Loucy (cell line): ENCODE measurements at regions not wholly inside any gene's neighbourhood (a gene's known extent, or its start where the extent isn't known, plus 50 kb on each side); places are given as distances from the start of the nearest gene placed in this dataset.

Experiments
- H2AFZ ChIP-seq: fragments of 200-600 bp; sonication (generic); 2 replicates; pipeline ENCODE4 v1.6.0; 2016; ENCODE audit warnings: antibody characterized with exemption, mild to moderate bottlenecking, low read length, moderate library complexity
- H3F3A ChIP-seq: fragments of 200-600 bp; 2 replicates; pipeline ENCODE4 v1.6.0; 2016; ENCODE audit warnings: antibody characterized with exemption, low read depth, mild to moderate bottlenecking
- H3K27me3 ChIP-seq: fragments of 200-600 bp; sonication (generic); 2 replicates; pipeline ENCODE4 v1.6.1; 2014; ENCODE audit warnings: low read length, mild to moderate bottlenecking; ENCODE audit not compliant: insufficient read depth, poor library complexity, severe bottlenecking
- H3K36me3 ChIP-seq: fragments of 200-600 bp; sonication (generic); 2 replicates; pipeline ENCODE4 v1.6.1; 2016; ENCODE audit warnings: low read length; ENCODE audit not compliant: insufficient read depth
- H3K4me1 ChIP-seq: fragments of 200-600 bp; sonication (generic); 2 replicates; pipeline ENCODE4 v1.5.1; 2014; ENCODE audit warnings: low read length, mild to moderate bottlenecking; ENCODE audit not compliant: insufficient read depth, poor library complexity, severe bottlenecking
- H3K4me2 ChIP-seq: fragments of 200-600 bp; sonication (generic); 2 replicates; pipeline ENCODE4 v1.6.0; 2014; ENCODE audit warnings: antibody characterized with exemption, low read length, low read depth, mild to moderate bottlenecking; ENCODE audit not compliant: poor library complexity, severe bottlenecking
- H3K4me3 ChIP-seq: fragments of 200-600 bp; sonication (generic); 2 replicates; pipeline ENCODE4 v1.5.1; 2014; ENCODE audit warnings: low read length, mild to moderate bottlenecking, mixed read lengths; ENCODE audit not compliant: poor library complexity, severe bottlenecking
- H3K79me2 ChIP-seq: fragments of 200-600 bp; sonication (generic); 2 replicates; pipeline ENCODE4 v1.6.1; 2014; ENCODE audit warnings: low read length; ENCODE audit not compliant: insufficient read depth
- H3K9ac ChIP-seq: fragments of 200-600 bp; sonication (generic); 2 replicates; pipeline ENCODE4 v1.6.0; 2014; ENCODE audit warnings: mild to moderate bottlenecking, low read depth, low read length, moderate library complexity; ENCODE audit not compliant: poor library complexity, severe bottlenecking
- H3K9me2 ChIP-seq: fragments of 200-600 bp; sonication (generic); replicated peaks from 2 replicates; pipeline ENCODE4 v1.6.1; 2016; ENCODE audit warnings: low read depth, low read length, mixed read lengths
- H3K9me3 ChIP-seq: fragments of 200-600 bp; sonication (generic); 2 replicates; pipeline ENCODE4 v1.6.1; 2014; ENCODE audit warnings: mild to moderate bottlenecking, antibody characterized with exemption, low read length, low read depth; ENCODE audit not compliant: insufficient read depth
- H4K20me1 ChIP-seq: fragments of 200-600 bp; sonication (generic); 2 replicates; pipeline ENCODE4 v1.6.0; 2014; ENCODE audit warnings: antibody characterized with exemption, low read length, mild to moderate bottlenecking; ENCODE audit not compliant: insufficient read depth, poor library complexity, severe bottlenecking
- CTCF ChIP-seq: fragments of 200-600 bp; sonication (generic); conservative IDR thresholded peaks from 2 replicates; pipeline ENCODE4 v1.5.1; 2014; ENCODE audit warnings: mild to moderate bottlenecking, antibody characterized with exemption, low read length
- EZH2phosphoT487 ChIP-seq: fragments of 200-600 bp; IDR thresholded peaks from 2 replicates; pipeline ENCODE4 v1.6.1; 2018; ENCODE audit warnings: antibody characterized with exemption, mild to moderate bottlenecking, moderate library complexity, borderline replicate concordance

- H3K79me2 ChIP-seq, result no peaks in the 10 kb centered on the region
- H3K36me3 ChIP-seq, result no peaks in the 10 kb centered on the region
- H3K27me3 ChIP-seq, result no peaks in the 10 kb centered on the region
- no peak overlapping the region for H3K4me3 ChIP-seq
- no peaks in the 10 kb centered on the region for H3K4me1 ChIP-seq
- no peaks in the 10 kb centered on the region for H3K9me2 ChIP-seq
- no peaks in the 10 kb centered on the region for H4K20me1 ChIP-seq
- no peak overlapping the region for H2AFZ ChIP-seq
- no peak overlapping the region for H3K9ac ChIP-seq
- H3K4me2 ChIP-seq, result no peak overlapping the region
- H3F3A ChIP-seq, result no peaks in the 10 kb centered on the region
- H3K9me3 ChIP-seq, result no peaks in the 10 kb centered on the region
- no peak for TF ChIP-seq CTCF
- TF ChIP-seq EZH2phosphoT487, result no peak
These were observed 114.0 kb downstream of the RPAP3 start for GRCh38 chr12:47591795-47592194.

GRCh38 chr12:47591361-47591791 is 114.5 kb downstream of the RPAP3 start:
- Histone ChIP-seq H3K9me2 (no peaks in the 10 kb centered on the region), H3K9ac (no peak overlapping the region), H3K27me3 (no peaks in the 10 kb centered on the region), H3K9me3 (no peaks in the 10 kb centered on the region), H2AFZ (no peak overlapping the region), H3K36me3 (no peaks in the 10 kb centered on the region), H3K79me2 (no peaks in the 10 kb centered on the region), H3K4me3 (no peak overlapping the region), H3K4me2 (no peak overlapping the region), H4K20me1 (no peaks in the 10 kb centered on the region), H3F3A (no peaks in the 10 kb centered on the region), H3K4me1 (no peaks in the 10 kb centered on the region)
- no peak for TF ChIP-seq EZH2phosphoT487
- no peak for TF ChIP-seq CTCF

- Histone ChIP-seq H3K9me3 (no peaks in the 10 kb centered on the region), H3K4me1 (no peaks in the 10 kb centered on the region), H2AFZ (no peak overlapping the region), H3K79me2 (no peaks in the 10 kb centered on the region), H3K4me3 (no peak overlapping the region), H3K4me2 (no peak overlapping the region), H3K27me3 (no peaks in the 10 kb centered on the region), H3K9ac (no peak overlapping the region), H3F3A (no peaks in the 10 kb centered on the region), H3K36me3 (no peaks in the 10 kb centered on the region), H4K20me1 (no peaks in the 10 kb centered on the region), H3K9me2 (no peaks in the 10 kb centered on the region)
- TF ChIP-seq EZH2phosphoT487 (no peak), CTCF (no peak)
These were observed 115.0 kb downstream of the RPAP3 start for GRCh38 chr12:47590771-47591360.
